ENCODE measurements at regions not wholly inside any gene's neighbourhood (a gene's known extent, or its start where the extent isn't known, plus 50 kb on each side); places are given as distances from the start of the nearest gene placed in this dataset.

- H3K27ac ChIP-seq (ENCODE audit: low read depth, low read length), result no peak overlapping the region
- no peaks in the 10 kb centered on the region for H3K27me3 ChIP-seq (ENCODE audit: insufficient read depth, low read length, poor library complexity)
- H3K18ac ChIP-seq (ENCODE audit: low read length), result no peak overlapping the region
- no peak overlapping the region for H3K23ac ChIP-seq (ENCODE audit: low read length)
- H3K4ac ChIP-seq (ENCODE audit: low read depth, low read length), result no peak overlapping the region
- no peak overlapping the region for H3K4me2 ChIP-seq (ENCODE audit: low read length)
- H3K79me2 ChIP-seq (ENCODE audit: control insufficient read depth, insufficient read depth, low read length), result no peaks in the 10 kb centered on the region
- no peak for DNase-seq
- no peak overlapping the region for H4K8ac ChIP-seq (ENCODE audit: low read depth, low read length)
- H4K5ac ChIP-seq (ENCODE audit: low read length), result no peak overlapping the region
- WGBS (ENCODE audit: extremely low coverage, insufficient coverage, low lambda C conversion rate), result no CpG with 5 or more reads among the region's 3 CpGs
- H2BK5ac ChIP-seq (ENCODE audit: low read length), result no peak overlapping the region
- H3K36me3 ChIP-seq (ENCODE audit: control insufficient read depth, insufficient read depth, low read length), result no peaks in the 10 kb centered on the region
- no peaks in the 10 kb centered on the region for H3K79me1 ChIP-seq (ENCODE audit: low read length)
- H2BK120ac ChIP-seq (ENCODE audit: low read depth, low read length), result no peak overlapping the region
- H3K56ac ChIP-seq (ENCODE audit: low read length), result no peak overlapping the region
- H3K4me3 ChIP-seq (ENCODE audit: low read length), result no peak overlapping the region
- no peak overlapping the region for H2AK5ac ChIP-seq (ENCODE audit: low read length)
- no peaks in the 10 kb centered on the region for H3K4me1 ChIP-seq (ENCODE audit: control insufficient read depth, low read depth, low read length)
- no peak overlapping the region for H3K9ac ChIP-seq (ENCODE audit: low read length)
- no peak overlapping the region for H2BK15ac ChIP-seq (replicated peaks; ENCODE audit: low read depth)
Measured at GRCh38 chr5:135106136-135106535, 72.1 kb upstream of the PITX1 start.

DNA sequence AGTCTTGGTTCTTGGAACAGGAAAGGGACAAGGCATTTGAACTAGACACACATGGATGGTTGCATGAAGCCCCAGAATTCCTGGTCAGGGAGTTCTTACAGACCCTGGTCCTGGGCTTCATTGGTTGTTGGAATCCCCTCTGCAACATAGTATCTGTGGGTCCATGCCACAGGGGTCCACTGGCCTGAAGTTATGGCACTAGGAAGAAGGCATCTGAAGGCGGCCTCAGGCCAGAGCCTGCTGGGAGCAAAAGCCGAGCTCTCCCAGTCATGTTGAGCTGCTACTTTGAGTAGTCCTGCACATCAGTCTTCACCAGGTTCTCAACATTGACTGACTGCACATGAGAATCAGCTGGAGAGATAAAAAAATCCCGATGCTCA lies 71.1 kb upstream of the PITX1 start:
- DNase-seq, result no peak
- Histone ChIP-seq H3K18ac (ENCODE audit: low read length) (no peak overlapping the region), H3K36me3 (ENCODE audit: control insufficient read depth, insufficient read depth, low read length) (no peaks in the 10 kb centered on the region), H3K56ac (ENCODE audit: low read length) (no peak overlapping the region), H3K9ac (ENCODE audit: low read length) (no peak overlapping the region), H3K27me3 (ENCODE audit: insufficient read depth, low read length, poor library complexity) (no peaks in the 10 kb centered on the region), H3K23ac (ENCODE audit: low read length) (no peak overlapping the region), H3K4ac (ENCODE audit: low read depth, low read length) (no peak overlapping the region), H2BK15ac (replicated peaks; ENCODE audit: low read depth) (no peak overlapping the region), H3K4me3 (ENCODE audit: low read length) (no peak overlapping the region), H4K5ac (ENCODE audit: low read length) (no peak overlapping the region), H3K79me2 (ENCODE audit: control insufficient read depth, insufficient read depth, low read length) (no peaks in the 10 kb centered on the region), H3K79me1 (ENCODE audit: low read length) (no peaks in the 10 kb centered on the region), H2BK120ac (ENCODE audit: low read depth, low read length) (no peak overlapping the region), H3K4me1 (ENCODE audit: control insufficient read depth, low read depth, low read length) (no peaks in the 10 kb centered on the region), H3K4me2 (ENCODE audit: low read length) (no peak overlapping the region), H4K8ac (ENCODE audit: low read depth, low read length) (no peak overlapping the region), H3K27ac (ENCODE audit: low read depth, low read length) (no peak overlapping the region), H2BK5ac (ENCODE audit: low read length) (no peak overlapping the region), H2AK5ac (ENCODE audit: low read length) (no peak overlapping the region)
- WGBS (ENCODE audit: extremely low coverage, insufficient coverage, low lambda C conversion rate), result no CpG with 5 or more reads among the region's 3 CpGs

- H3K23ac ChIP-seq (ENCODE audit: low read length), result no peak overlapping the region
- H3K18ac ChIP-seq (ENCODE audit: low read length), result no peak overlapping the region
- no peak overlapping the region for H3K4ac ChIP-seq (ENCODE audit: low read depth, low read length)
- no peak overlapping the region for H3K27ac ChIP-seq (ENCODE audit: low read depth, low read length)
- no peaks in the 10 kb centered on the region for H3K4me1 ChIP-seq (ENCODE audit: control insufficient read depth, low read depth, low read length)
- H2BK15ac ChIP-seq (replicated peaks; ENCODE audit: low read depth), result no peak overlapping the region
- no peaks in the 10 kb centered on the region for H3K79me1 ChIP-seq (ENCODE audit: low read length)
- no peak overlapping the region for H3K4me3 ChIP-seq (ENCODE audit: low read length)
- no peak overlapping the region for H4K8ac ChIP-seq (ENCODE audit: low read depth, low read length)
- no peak overlapping the region for H2BK120ac ChIP-seq (ENCODE audit: low read depth, low read length)
- H3K56ac ChIP-seq (ENCODE audit: low read length), result no peak overlapping the region
- H2BK5ac ChIP-seq (ENCODE audit: low read length), result no peak overlapping the region
- H3K79me2 ChIP-seq (ENCODE audit: control insufficient read depth, insufficient read depth, low read length), result no peaks in the 10 kb centered on the region
- H3K27me3 ChIP-seq (ENCODE audit: insufficient read depth, low read length, poor library complexity), result no peaks in the 10 kb centered on the region
- no peak for DNase-seq
- H3K9ac ChIP-seq (ENCODE audit: low read length), result no peak overlapping the region
- no peak overlapping the region for H4K5ac ChIP-seq (ENCODE audit: low read length)
- no CpG with 5 or more reads among the region's 7 CpGs for WGBS (ENCODE audit: extremely low coverage, insufficient coverage, low lambda C conversion rate)
- H3K36me3 ChIP-seq (ENCODE audit: control insufficient read depth, insufficient read depth, low read length), result no peaks in the 10 kb centered on the region
- H3K4me2 ChIP-seq (ENCODE audit: low read length), result no peak overlapping the region
- no peak overlapping the region for H2AK5ac ChIP-seq (ENCODE audit: low read length)
Measured at GRCh38 chr5:135103575-135103853, 69.5 kb upstream of the PITX1 start.

DNA sequence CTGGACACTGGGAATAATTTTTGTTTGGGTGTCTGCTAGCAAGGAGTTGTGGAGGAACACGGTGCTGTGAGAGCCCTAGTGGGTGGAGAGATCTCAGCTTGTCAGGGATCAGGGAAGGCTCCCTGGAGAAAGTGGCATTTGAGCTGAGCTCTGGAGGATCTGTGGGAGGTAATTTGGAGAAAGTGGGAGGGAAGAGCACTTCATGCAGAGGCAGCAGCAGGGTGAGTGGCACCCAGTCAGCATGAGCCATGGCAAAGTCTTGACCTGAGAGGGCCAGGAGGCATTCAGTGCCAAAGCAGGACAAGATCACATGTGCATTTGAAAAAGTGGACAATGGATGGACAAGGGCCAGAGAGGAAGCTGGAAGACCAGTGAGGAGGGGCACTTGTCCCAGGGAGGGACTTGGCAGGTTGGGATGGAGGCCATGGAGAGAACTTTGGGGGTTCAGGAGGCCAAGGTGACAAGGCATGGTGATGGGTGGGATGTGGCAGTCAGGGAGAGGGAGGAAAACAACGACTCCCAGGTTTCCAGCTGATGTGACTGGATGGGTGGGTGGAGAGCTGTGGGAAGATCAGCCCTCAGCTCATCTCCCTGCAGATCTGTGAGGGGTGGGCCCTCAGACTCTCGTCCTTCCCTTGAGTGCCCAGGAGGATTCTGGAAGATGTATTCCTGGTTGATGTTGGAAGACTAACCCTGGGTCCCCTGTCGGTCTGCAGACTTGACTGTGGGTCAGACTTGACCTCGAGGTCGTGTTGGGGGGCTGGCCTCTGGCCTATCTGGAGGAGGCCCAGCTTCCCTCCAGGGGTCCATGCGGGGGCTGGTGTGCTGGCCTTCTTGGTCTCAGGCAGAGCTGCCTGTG lies 68.9 kb upstream of the PITX1 start:
- DNase-seq, result no peak
- no peaks in the 10 kb centered on the region for H3K36me3 ChIP-seq (ENCODE audit: control insufficient read depth, insufficient read depth, low read length)
- no peaks in the 10 kb centered on the region for H3K79me1 ChIP-seq (ENCODE audit: low read length)
- H3K18ac ChIP-seq (ENCODE audit: low read length), result no peak overlapping the region
- no peak overlapping the region for H2BK5ac ChIP-seq (ENCODE audit: low read length)
- no peak overlapping the region for H3K4me3 ChIP-seq (ENCODE audit: low read length)
- H3K4ac ChIP-seq (ENCODE audit: low read depth, low read length), result no peak overlapping the region
- H3K27ac ChIP-seq (ENCODE audit: low read depth, low read length), result no peak overlapping the region
- H2BK120ac ChIP-seq (ENCODE audit: low read depth, low read length), result no peak overlapping the region
- no peak overlapping the region for H3K4me2 ChIP-seq (ENCODE audit: low read length)
- H3K4me1 ChIP-seq (ENCODE audit: control insufficient read depth, low read depth, low read length), result no peaks in the 10 kb centered on the region
- no peaks in the 10 kb centered on the region for H3K79me2 ChIP-seq (ENCODE audit: control insufficient read depth, insufficient read depth, low read length)
- WGBS (ENCODE audit: extremely low coverage, insufficient coverage, low lambda C conversion rate), result no CpG with 5 or more reads among the region's 7 CpGs
- H3K27me3 ChIP-seq (ENCODE audit: insufficient read depth, low read length, poor library complexity), result no peaks in the 10 kb centered on the region
- no peak overlapping the region for H3K9ac ChIP-seq (ENCODE audit: low read length)
- no peak overlapping the region for H3K56ac ChIP-seq (ENCODE audit: low read length)
- H4K8ac ChIP-seq (ENCODE audit: low read depth, low read length), result no peak overlapping the region
- no peak overlapping the region for H2AK5ac ChIP-seq (ENCODE audit: low read length)
- H3K23ac ChIP-seq (ENCODE audit: low read length), result no peak overlapping the region
- no peak overlapping the region for H2BK15ac ChIP-seq (replicated peaks; ENCODE audit: low read depth)
- H4K5ac ChIP-seq (ENCODE audit: low read length), result no peak overlapping the region

GRCh38 chr5:135100431-135100830 lies 66.4 kb upstream of the PITX1 start:
- H3K4me1 ChIP-seq (ENCODE audit: control insufficient read depth, low read depth, low read length), result no peaks in the 10 kb centered on the region
- H2BK15ac ChIP-seq (replicated peaks; ENCODE audit: low read depth), result no peak overlapping the region
- no peak overlapping the region for H2BK5ac ChIP-seq (ENCODE audit: low read length)
- H3K56ac ChIP-seq (ENCODE audit: low read length), result no peak overlapping the region
- H3K23ac ChIP-seq (ENCODE audit: low read length), result no peak overlapping the region
- no peak overlapping the region for H3K4me3 ChIP-seq (ENCODE audit: low read length)
- DNase-seq, result no peak
- no peak overlapping the region for H2AK5ac ChIP-seq (ENCODE audit: low read length)
- H3K4me2 ChIP-seq (ENCODE audit: low read length), result no peak overlapping the region
- no peaks in the 10 kb centered on the region for H3K79me2 ChIP-seq (ENCODE audit: control insufficient read depth, insufficient read depth, low read length)
- no peaks in the 10 kb centered on the region for H3K79me1 ChIP-seq (ENCODE audit: low read length)
- WGBS (ENCODE audit: extremely low coverage, insufficient coverage, low lambda C conversion rate), result no CpG with 5 or more reads among the region's 6 CpGs
- no peak overlapping the region for H3K18ac ChIP-seq (ENCODE audit: low read length)
- H2BK120ac ChIP-seq (ENCODE audit: low read depth, low read length), result no peak overlapping the region
- H3K27ac ChIP-seq (ENCODE audit: low read depth, low read length), result no peak overlapping the region
- no peak overlapping the region for H4K8ac ChIP-seq (ENCODE audit: low read depth, low read length)
- no peak overlapping the region for H3K4ac ChIP-seq (ENCODE audit: low read depth, low read length)
- no peak overlapping the region for H3K9ac ChIP-seq (ENCODE audit: low read length)
- no peaks in the 10 kb centered on the region for H3K27me3 ChIP-seq (ENCODE audit: insufficient read depth, low read length, poor library complexity)
- no peak overlapping the region for H4K5ac ChIP-seq (ENCODE audit: low read length)
- H3K36me3 ChIP-seq (ENCODE audit: control insufficient read depth, insufficient read depth, low read length), result no peaks in the 10 kb centered on the region

GRCh38 chr5:135100011-135100410 lies 66.0 kb upstream of the PITX1 start:
- no peak overlapping the region for H2AK5ac ChIP-seq (ENCODE audit: low read length)
- H3K4ac ChIP-seq (ENCODE audit: low read depth, low read length), result no peak overlapping the region
- DNase-seq, result no peak

More at GRCh38 chr5:135100011-135100410, 66.0 kb upstream of the PITX1 start:
- Histone ChIP-seq H3K56ac (ENCODE audit: low read length) (no peak overlapping the region), H3K23ac (ENCODE audit: low read length) (no peak overlapping the region), H3K79me1 (ENCODE audit: low read length) (no peaks in the 10 kb centered on the region), H3K27me3 (ENCODE audit: insufficient read depth, low read length, poor library complexity) (no peaks in the 10 kb centered on the region), H2BK120ac (ENCODE audit: low read depth, low read length) (no peak overlapping the region), H2BK15ac (replicated peaks; ENCODE audit: low read depth) (no peak overlapping the region), H3K9ac (ENCODE audit: low read length) (no peak overlapping the region), H3K36me3 (ENCODE audit: control insufficient read depth, insufficient read depth, low read length) (no peaks in the 10 kb centered on the region), H4K8ac (ENCODE audit: low read depth, low read length) (no peak overlapping the region), H3K79me2 (ENCODE audit: control insufficient read depth, insufficient read depth, low read length) (no peaks in the 10 kb centered on the region), H2BK5ac (ENCODE audit: low read length) (no peak overlapping the region), H4K5ac (ENCODE audit: low read length) (no peak overlapping the region), H3K27ac (ENCODE audit: low read depth, low read length) (no peak overlapping the region), H3K4me1 (ENCODE audit: control insufficient read depth, low read depth, low read length) (no peaks in the 10 kb centered on the region), H3K18ac (ENCODE audit: low read length) (no peak overlapping the region), H3K4me2 (ENCODE audit: low read length) (no peak overlapping the region), H3K4me3 (ENCODE audit: low read length) (no peak overlapping the region)
- no CpG with 5 or more reads among the region's 3 CpGs for WGBS (ENCODE audit: extremely low coverage, insufficient coverage, low lambda C conversion rate)
